ENCODE measurements at regions not wholly inside any gene's neighbourhood (a gene's known extent, or its start where the extent isn't known, plus 50 kb on each side); places are given as distances from the start of the nearest gene placed in this dataset.

GRCh38 chr1:29635501-29636263 is 399.4 kb downstream of the PTPRU start:
- ChIA-PET POLR2A (no interaction called here), CTCF (interaction anchor here (0.6 kb wide), 1 partner anchor 1227 kb away, joined by 3 read pairs; no protein-coding TSS in a partner anchor)
- Histone ChIP-seq H3K36me3 (ENCODE audit: control insufficient read depth, insufficient read depth, low read length) (no peaks in the 10 kb centered on the region), H3K4me1 (no peaks in the 10 kb centered on the region), H3K4me3 (ENCODE audit: low read depth, low read length) (no peak overlapping the region), H3K27me3 (replicated peaks; ENCODE audit: control insufficient read depth, insufficient read depth, low read length) (no peaks in the 10 kb centered on the region), H3K9me3 (no peaks in the 10 kb centered on the region)
- Mint-ChIP-seq H3K9me3 (ENCODE audit: unreplicated experiment) (no peaks in the 10 kb centered on the region), H3K36me3 (ENCODE audit: insufficient read depth, unreplicated experiment) (no peaks in the 10 kb centered on the region), H3K27me3 (ENCODE audit: insufficient read depth, unreplicated experiment) (peaks cover 7% of the 10 kb centered on the region), H3K27ac (ENCODE audit: unreplicated experiment) (no peak overlapping the region), H3K4me1 (ENCODE audit: low read depth, unreplicated experiment) (no peaks in the 10 kb centered on the region), H3K4me3 (ENCODE audit: unreplicated experiment) (no peak overlapping the region)
- TF ChIP-seq, protein P1, sequence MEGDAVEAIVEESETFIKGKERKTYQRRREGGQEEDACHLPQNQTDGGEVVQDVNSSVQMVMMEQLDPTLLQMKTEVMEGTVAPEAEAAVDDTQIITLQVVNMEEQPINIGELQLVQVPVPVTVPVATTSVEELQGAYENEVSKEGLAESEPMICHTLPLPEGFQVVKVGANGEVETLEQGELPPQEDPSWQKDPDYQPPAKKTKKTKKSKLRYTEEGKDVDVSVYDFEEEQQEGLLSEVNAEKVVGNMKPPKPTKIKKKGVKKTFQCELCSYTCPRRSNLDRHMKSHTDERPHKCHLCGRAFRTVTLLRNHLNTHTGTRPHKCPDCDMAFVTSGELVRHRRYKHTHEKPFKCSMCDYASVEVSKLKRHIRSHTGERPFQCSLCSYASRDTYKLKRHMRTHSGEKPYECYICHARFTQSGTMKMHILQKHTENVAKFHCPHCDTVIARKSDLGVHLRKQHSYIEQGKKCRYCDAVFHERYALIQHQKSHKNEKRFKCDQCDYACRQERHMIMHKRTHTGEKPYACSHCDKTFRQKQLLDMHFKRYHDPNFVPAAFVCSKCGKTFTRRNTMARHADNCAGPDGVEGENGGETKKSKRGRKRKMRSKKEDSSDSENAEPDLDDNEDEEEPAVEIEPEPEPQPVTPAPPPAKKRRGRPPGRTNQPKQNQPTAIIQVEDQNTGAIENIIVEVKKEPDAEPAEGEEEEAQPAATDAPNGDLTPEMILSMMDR (IDR thresholded peaks at IDR 0.05; ENCODE audit: insufficient read depth in 1 of 2, low read depth in 1 of 2, low read length in 1 of 2, severe bottlenecking in 1 of 2, unreplicated experiment in 1 of 2): no peak
- no TSS peak for BruUV-seq (replicated peaks)
- intact Hi-C loops (cut with micrococcal nuclease; ENCODE audit: unreplicated experiment): no loop called here
- no peak for DNase-seq

DNA sequence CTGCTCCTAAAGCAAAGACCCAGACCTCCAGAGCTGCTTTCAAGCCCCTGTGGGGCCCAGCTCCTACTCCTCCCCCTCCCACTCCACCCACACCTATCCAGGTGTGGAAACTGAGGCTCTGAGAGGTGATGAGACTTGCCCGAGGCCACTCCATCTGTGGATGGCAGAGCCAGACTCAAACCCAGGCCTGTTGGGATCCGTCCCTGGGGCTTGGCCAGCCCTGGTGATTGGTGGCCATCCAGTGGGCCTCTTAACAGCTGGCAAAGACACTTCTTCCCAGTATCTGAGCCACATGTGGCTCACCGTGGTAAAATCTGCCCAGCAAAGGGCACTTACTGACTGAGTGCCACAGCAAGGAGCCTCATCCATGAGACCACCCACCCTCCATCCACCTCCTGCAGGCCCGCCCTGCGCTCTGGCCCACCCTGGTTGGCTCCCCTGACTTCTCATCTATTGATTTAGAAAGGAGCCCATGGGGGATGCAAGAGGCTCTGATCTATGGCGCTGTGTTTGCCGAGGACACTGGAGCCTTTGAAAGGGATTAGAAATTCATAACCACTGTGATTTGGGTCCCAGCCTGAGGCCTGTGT is 398.5 kb downstream of the PTPRU start:
- Histone ChIP-seq H3K4me3 (ENCODE audit: low read depth, low read length) (no peak overlapping the region), H3K4me1 (no peaks in the 10 kb centered on the region), H3K36me3 (ENCODE audit: control insufficient read depth, insufficient read depth, low read length) (no peaks in the 10 kb centered on the region), H3K27me3 (replicated peaks; ENCODE audit: control insufficient read depth, insufficient read depth, low read length) (no peaks in the 10 kb centered on the region), H3K9me3 (no peaks in the 10 kb centered on the region)
- H3K4me3 Mint-ChIP-seq (ENCODE audit: unreplicated experiment): no peak overlapping the region
- DNase-seq: no peak
- TF ChIP-seq, protein P1 (IDR thresholded peaks at IDR 0.05; ENCODE audit: insufficient read depth in 1 of 2, low read depth in 1 of 2, low read length in 1 of 2, severe bottlenecking in 1 of 2, unreplicated experiment in 1 of 2): no peak
- ChIA-PET CTCF (no interaction called here), POLR2A (no interaction called here)
- BruUV-seq (replicated peaks): no TSS peak
- H3K4me1 Mint-ChIP-seq (ENCODE audit: low read depth, unreplicated experiment): no peaks in the 10 kb centered on the region
- H3K36me3 Mint-ChIP-seq (ENCODE audit: insufficient read depth, unreplicated experiment): no peaks in the 10 kb centered on the region
- peaks cover 10% of the 10 kb centered on the region for H3K27me3 Mint-ChIP-seq (ENCODE audit: insufficient read depth, unreplicated experiment)
- no peak overlapping the region for H3K27ac Mint-ChIP-seq (ENCODE audit: unreplicated experiment)
- H3K9me3 Mint-ChIP-seq (ENCODE audit: unreplicated experiment): no peaks in the 10 kb centered on the region
- intact Hi-C loops (cut with micrococcal nuclease; ENCODE audit: unreplicated experiment): no loop called here

DNA sequence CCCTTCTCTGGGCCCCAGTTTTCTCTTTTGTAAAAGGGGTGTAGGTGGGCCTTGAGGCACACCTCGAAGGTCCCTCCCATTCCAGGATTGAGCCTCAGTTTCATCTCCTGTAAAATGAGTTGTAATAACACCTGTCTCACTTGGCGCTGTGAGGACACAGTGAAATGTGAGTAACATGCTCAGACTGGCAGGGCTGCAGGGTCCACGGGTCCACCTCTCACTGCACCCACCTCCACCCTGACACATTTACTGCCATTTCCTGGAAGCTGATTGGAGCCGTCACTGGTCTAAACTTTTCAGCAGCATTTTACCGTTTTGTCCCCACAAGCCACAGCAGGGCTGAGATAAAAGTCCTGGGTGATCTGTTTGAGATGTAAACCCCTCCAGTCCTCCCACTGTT is 398.0 kb downstream of the PTPRU start:
- Mint-ChIP-seq H3K9me3 (ENCODE audit: unreplicated experiment) (no peaks in the 10 kb centered on the region), H3K27ac (ENCODE audit: unreplicated experiment) (no peak overlapping the region), H3K36me3 (ENCODE audit: insufficient read depth, unreplicated experiment) (no peaks in the 10 kb centered on the region), H3K27me3 (ENCODE audit: insufficient read depth, unreplicated experiment) (peaks cover 10% of the 10 kb centered on the region), H3K4me1 (ENCODE audit: low read depth, unreplicated experiment) (no peaks in the 10 kb centered on the region), H3K4me3 (ENCODE audit: unreplicated experiment) (no peak overlapping the region)
- no TSS peak for BruUV-seq (replicated peaks)
- H3K9me3 ChIP-seq: no peaks in the 10 kb centered on the region
- no peaks in the 10 kb centered on the region for H3K4me1 ChIP-seq
- intact Hi-C loops (cut with micrococcal nuclease; ENCODE audit: unreplicated experiment): no loop called here
- TF ChIP-seq, protein P1 (IDR thresholded peaks at IDR 0.05; ENCODE audit: insufficient read depth in 1 of 2, low read depth in 1 of 2, low read length in 1 of 2, severe bottlenecking in 1 of 2, unreplicated experiment in 1 of 2): no peak
- H3K36me3 ChIP-seq (ENCODE audit: control insufficient read depth, insufficient read depth, low read length): no peaks in the 10 kb centered on the region
- ChIA-PET POLR2A (no interaction called here), CTCF (no interaction called here)
- H3K27me3 ChIP-seq (replicated peaks; ENCODE audit: control insufficient read depth, insufficient read depth, low read length): no peaks in the 10 kb centered on the region
- H3K4me3 ChIP-seq (ENCODE audit: low read depth, low read length): no peak overlapping the region
- no peak for DNase-seq
